Stimulated activated CD4-positive, alpha-beta T cell treated with anti-CD3 and anti-CD28 coated beads, TNF-alpha, amount 100 ng/mL, for 48 hours (primary cell): ENCODE measurements at regions not wholly inside any gene's neighbourhood (a gene's known extent, or its start where the extent isn't known, plus 50 kb on each side); places are given as distances from the start of the nearest gene placed in this dataset.

Experiments
- DNase-seq, 3 donors: peaks; one replicate each; pipeline ENCODE4 v3.0.0-alpha.2; 2020; ENCODE audit warnings: low read depth in 3 of 3

DNA sequence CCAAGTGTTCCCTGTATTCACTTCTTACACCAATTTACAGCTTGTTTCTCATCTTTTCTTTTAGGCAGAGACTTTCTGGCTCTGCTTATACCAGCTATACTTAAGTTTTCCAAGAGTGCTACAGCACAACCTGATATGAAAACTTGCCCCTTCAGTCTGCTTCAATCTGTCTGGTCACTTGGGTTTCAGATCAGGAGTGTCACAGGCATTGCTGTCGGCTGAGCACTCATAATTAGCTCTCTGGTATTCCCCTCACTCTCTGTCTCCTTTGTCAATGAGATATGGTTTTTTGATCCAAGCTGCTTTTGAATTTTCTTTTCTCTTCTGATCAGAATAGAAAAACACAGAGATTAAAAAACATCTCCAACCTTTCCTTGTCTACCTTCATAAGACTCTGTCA is 194.9 kb upstream of the UMPS start:
- DNase-seq = no peak

DNA sequence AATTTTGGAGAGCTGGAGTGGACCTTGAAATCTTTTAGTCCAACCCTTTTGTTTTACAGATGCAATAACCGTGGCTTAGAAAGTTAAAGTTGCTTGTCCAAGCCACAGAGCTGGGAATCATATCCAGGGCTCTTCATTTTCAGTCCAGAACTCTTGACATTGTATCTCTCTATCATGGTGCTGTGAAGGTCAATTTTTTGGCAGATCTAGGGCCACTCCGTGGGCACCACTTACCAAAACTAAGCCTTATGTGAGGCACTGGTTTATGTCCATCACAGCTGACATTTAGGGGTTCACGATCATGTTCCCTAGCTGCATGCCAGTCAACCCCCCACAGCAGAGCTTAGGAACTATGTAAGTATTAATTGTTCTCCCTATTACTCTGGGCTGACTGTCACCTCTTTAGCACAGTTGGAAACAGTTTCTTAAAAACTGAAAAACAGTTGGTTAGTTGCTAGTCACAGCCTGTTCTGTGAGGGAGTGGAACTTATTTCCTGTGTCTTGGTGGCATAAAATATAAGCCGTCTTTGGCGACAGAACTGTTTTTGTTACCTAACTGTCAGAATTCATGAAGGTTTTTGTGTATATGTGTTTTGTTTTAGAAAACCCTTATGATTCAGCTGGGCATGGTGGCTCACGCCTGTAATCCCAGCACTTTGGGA is 189.6 kb upstream of the UMPS start:
- no peak for DNase-seq

DNA sequence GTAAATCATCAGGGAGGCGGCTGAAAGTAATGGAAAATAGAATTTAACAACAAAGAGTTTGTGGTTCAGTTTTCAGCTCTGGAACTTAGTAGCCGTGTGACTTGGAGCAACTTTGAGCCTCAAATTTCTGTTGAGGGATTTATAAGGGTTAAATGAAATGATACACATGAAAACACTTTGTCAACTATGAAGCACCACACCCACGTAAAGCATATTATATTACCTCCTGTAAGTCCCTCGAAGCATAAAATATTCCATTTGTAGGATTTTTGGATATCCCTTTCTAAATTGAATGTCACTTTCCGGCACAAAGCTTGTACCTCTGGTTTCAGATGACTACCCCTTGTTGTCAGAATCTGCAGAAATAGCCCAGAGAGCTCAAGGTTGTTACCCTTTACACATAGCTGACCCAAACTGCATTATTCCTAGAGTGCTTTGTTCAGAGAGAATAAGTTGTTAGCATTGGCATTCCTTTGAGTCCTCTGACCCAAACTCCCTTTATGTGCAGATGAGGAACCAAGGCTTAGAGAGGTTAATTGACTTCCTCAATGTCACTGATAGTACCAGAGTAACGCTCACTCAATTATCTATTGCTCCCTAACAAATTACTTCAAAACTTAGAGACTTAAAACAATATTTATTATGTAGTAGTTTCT is 187.9 kb upstream of the UMPS start:
- no peak for DNase-seq

DNA sequence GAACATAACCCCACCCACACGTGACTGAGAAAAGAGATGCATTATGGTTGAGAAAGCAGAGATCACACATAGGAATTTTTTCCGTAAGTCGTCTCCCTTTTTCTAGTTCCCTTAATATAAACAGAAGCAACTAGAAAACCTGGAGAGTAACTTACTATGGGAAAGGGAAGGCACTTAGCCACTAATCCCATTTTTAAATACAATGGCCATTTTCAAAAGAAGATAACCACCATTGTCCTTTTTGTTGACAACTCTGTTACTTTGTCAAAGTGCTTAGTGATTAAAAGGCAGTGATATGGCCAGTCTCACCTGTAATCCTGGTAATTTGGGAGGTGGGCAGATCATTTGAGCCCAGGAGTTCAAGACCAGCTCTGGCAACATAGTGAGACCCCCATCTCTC is 184.4 kb upstream of the UMPS start:
- DNase-seq = no peak

DNA sequence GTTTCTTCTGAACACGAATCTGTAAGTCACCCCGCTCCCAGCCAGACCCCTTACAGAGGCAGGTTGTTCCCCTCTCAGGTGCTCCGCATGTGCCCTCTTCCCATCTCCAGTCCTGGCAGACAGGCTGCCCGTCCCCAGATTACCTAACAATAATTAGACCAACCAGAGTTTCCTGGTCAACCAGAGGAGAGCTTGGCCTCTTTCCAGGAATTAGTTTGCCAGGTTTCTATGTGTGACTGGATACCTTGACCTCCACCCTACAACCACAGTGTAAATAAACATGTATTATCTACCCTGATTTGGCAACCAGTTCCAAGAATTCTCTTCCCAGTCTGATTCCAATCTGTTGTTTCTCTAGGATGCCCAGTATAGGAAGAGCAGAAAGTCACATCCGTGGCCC is 178.0 kb upstream of the UMPS start:
- DNase-seq = no peak

DNA sequence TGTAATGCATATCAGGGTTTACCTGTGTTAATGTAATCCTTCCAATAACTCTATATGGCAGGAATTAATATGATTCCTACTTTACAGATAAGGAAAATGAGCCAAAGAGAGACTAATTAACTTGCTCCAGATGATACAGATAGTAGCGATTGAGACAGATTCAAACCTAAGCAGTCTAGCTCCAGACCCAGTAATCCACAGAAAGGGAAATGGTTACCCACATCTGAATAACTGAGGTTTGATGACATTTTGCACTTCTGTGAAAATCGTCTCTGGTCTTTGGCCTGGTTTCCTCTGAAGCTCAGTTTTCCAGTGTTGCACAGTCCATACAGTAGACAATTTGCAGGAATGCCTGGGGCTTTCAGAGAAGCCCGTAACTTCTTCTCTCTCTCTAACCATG is 177.1 kb upstream of the UMPS start:
- no peak for DNase-seq

DNA sequence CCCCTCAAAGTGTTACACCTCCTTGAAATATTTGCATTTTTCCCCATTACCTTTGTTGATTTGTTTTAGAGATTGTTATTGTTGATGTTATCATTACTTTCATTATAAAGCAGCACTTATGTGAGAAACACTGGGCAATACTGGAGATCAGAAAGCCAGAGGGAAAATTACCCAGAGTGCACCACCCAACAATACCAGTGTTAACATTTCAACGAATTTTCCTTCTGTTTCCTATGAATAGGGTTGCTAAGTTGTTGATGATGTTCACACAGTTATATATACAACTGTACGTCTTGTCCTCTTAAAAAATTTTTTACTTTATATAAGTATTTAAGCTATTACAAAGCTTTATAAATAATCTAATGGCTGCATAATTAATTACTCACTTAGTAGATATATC is 173.6 kb upstream of the UMPS start:
- DNase-seq = no peak

DNA sequence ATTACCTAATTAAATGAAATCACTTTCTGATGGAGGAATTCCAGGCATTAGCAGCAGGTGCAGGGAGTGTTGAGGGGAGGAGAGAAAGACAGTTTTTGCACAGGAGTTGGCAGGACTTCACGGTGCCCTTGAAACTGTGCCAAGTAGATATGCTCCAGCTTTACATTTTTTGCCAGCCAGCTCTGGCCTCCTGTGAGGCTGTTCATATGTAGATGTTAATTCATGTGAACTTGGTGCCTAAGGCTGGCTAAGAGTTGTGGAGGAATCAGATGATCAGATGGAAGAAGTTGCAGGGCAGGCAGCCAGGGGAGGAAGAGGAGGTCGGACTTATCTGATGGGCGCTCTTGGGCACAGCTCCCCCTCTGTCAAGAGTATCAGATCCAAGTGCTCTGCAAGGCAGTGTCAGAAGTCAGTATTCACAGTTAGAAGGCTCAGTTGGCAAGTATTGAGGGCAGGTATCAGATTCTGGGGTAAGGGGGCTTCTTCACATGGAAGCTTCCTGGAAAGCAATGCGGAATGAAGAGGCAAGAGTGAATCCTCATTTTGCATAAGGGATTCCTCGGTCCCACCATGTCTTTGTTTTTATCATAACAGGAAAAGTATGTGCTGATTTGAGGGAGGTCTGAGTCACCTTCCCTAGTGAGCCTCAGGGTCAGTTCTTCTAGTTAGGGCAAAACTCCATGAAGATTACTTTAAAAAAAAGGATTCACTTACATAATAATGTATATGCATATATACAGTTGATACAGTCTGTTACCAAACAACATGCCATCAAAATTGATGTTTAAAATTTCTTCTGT is 172.6 kb upstream of the UMPS start:
- no peak for DNase-seq

DNA sequence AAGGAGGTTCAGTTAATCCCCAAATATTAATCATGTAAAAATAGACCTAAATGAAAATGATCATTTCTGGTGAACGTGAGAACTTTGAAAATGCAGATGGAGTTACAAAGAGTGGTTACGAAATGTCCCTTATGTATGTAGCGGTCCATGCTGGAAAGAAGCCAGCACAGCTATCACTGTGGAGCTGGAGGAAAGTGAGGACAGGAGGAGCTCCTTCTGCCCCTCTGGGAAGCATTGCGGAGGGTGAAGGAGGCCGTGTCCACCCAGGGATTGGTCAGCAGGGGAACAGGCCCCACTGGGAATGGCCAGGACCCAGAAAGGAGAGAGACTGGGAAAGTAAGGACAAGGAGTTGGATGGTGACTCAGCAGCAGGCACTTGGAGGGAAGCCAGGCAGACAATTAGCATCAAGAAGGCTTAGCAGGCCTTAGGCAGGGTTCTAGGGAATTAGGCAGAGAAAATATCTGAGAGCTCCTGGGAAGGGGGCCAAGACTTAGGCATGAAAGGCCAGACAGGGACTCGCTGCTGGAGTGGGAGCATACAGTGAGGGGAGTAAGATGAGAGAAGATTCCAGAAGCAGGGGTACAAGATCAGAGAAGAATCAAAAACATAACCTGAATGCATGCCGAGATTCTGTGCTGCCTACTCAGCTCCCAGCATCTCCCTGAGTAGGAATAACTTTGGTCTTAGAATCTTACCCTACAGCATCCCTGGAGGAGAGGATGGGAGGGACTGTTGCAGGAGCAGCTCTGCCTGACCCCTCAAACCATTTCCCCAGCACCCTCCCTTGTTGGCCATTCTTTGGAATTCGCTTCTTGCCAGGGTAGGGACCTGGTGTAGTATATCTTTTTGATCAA is 171.0 kb upstream of the UMPS start:
- no peak for DNase-seq

DNA sequence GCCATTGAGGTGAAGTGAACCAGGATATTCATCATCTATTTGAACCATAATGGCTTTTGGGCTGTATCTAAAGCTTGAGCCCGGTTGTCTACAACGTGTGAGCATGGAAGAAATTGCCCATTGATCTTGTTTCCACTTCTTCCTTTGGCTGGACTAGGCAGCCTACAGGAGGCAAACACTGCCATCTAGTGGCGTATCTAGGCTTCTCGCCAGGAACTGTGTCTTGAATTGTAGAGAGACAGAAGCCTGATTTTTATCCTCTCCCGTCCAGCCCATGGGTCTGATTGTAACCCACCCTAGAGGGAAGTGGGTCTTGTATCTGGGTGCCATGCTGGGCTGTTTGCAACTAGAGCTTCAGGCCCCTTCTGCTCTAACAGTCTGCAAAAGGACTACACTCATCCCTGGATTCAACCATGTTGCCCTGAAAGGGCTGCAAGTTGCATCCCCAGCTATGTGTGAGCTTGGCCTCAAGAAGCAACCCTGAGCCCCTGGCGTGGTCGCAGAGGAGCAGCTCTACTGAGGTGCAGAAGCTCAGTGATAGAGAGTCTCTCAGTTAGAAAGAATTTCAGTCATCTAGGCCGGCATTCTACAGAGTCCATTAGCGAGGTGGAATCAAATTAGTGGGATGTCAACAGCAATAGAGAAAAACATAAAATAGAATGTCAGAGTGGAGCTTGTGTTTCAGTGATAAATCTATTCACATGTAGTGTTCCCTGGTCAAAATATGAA is 170.2 kb upstream of the UMPS start:
- peak; percentile 29 to 45 (median 42) for DNase-seq

DNA sequence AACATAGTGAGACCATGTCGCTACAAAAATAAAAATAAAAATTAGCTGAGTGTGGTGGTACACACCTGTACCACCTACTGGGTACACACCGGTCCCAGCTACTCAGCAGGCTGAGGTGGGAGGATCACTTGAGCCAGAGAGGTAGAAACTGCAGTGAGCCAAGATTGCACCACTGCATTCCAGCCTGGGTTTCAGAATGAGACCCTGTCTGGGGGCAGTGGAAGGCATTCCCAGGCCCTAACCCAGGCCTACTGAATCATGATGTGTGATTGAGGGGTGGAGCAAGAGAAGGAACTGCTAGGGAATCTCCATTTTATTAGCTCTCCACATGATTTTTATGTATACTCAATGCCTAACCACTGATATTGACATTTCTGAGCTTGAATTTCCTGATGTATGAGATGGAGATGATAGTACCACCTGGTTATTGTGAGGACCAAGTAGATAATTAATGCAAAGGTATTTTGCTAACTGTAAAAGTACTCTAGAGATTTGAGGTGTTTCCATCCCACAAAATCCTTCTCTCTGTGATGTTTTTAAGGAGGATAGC is 169.5 kb upstream of the UMPS start:
- no peak for DNase-seq

DNA sequence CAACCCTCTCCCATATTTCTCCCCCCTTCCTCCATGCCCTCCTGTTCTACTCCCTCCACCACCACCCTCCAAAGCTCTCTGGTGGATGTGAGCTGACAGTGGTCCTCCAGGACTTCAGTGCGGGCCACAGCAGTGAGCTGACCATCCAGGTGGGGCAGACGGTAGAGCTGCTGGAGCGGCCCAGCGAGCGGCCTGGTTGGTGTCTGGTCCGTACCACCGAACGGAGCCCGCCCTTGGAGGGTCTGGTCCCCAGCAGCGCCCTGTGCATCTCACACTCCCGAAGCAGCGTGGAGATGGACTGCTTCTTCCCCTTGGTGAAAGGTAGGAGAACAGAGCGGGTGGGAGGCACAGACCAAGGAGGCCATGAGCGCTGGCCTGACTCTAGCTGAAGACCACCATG is 167.5 kb upstream of the UMPS start:
- DNase-seq = no peak

DNA sequence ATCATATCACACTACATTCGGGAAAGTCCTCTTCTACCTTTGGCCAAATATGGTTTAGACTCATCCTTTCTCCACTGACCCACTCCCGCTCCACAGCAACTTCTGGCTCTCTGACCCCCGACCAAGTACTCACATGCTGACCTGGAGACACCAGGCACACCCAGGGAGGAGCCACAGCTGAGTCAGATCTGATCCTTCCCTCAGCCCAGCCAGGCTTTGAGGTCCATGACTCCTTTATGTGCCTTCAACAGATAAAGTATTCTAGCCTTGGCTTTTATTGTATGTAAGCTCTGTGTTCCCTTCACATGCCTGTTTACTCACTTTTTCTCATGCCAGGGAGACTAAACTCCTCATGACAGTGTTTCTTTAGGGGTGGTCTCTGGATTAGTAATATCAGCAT is 166.9 kb upstream of the UMPS start:
- no peak for DNase-seq

DNA sequence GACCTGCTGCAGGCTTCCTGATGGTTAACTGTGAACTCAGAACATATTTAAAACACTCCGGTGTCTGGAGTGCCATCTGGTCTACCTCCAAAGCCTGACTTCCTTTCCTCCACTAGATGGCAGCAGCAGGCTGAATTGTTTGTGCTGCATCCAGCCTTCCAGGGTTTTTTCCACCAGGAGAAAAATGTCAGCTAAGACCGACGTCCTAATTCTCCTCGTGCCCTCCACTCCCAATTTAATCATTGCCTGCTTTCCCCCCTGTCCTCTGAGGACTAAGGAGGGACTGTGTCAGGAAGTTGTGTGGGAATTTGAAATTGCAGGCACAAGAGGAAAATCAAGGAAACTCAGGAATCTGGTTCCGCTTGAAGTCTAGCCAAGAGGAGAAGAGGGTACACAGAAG is 165.2 kb upstream of the UMPS start:
- peak in 2 of 3 donors; percentile 27 to 40 for DNase-seq

DNA sequence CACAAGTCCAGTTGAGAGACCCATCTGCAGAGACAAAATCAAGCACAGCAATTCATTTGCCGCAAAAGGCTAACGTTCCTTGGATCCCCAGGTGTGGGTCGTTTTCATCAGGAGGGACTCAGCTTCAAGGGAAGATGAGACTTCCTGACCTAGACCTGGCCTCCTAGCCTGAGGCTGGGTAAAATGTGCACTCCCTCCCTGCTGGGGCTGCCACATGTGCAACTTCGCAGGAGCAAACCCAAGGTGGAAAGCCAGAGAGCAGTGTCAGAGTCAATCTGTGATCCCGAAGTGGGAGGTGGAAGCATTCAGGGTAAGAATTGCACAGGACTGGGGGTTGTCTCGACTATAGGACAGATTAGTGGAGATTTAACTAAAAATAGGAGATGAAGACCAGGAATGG is 164.7 kb upstream of the UMPS start:
- no peak for DNase-seq

DNA sequence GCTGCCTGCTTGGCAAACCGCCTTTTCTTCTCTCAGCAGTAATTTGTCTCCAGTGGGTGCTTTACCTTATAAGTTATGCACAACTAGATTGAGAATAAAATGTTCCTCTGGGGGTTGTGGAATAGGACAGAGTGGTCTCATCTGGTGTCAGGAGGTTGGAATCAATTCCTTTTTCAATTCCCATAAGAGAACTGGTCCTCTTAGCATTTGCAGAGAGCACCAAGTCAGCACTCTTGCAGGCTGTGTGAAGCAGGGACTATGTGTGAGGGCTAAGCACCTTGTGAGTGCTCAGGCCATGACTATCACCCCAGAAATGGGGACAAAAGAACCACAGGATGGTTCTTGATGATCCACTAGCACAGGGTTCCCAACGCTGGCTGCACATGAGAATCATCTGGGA is 163.6 kb upstream of the UMPS start:
- DNase-seq = no peak

DNA sequence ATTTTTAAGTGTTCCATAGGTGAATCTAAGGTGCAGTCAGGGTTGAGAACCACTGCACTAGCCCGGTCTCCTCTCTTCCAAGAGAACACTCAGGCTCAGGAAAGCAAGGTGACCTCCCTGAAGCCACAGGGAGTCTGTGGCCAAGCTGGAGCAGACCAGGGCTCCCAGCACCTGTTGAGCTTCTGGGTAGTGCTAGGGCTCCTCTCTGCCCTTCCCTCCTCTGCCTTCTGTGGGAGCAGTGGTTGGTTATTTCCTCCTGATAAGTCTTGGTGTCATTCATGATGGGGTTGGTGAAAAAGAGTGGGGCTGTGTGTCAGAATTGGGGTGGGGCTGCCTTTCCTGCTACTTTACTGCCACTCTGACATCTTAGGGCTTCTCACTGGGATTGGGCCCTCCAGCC is 163.1 kb upstream of the UMPS start:
- DNase-seq = no peak

DNA sequence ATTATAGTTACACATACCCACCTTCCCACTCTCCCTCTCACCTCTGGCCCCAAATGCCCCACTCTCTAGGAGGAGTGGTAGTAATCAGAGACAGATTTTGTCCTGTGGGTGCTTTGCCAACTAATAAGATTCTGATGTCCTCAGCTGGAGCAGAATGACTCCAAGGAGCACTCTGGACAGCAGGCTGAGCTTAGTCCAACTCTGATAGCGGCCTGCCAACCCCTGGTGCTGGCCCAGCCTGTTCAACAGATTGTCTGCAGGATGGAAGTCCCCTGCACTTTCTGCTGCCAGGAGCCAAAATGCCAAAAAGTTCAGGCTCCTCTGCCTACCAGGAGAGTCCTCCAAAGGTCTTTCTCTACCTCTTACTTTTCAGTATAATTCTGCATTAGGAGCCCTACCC is 160.5 kb upstream of the UMPS start:
- DNase-seq = no peak

DNA sequence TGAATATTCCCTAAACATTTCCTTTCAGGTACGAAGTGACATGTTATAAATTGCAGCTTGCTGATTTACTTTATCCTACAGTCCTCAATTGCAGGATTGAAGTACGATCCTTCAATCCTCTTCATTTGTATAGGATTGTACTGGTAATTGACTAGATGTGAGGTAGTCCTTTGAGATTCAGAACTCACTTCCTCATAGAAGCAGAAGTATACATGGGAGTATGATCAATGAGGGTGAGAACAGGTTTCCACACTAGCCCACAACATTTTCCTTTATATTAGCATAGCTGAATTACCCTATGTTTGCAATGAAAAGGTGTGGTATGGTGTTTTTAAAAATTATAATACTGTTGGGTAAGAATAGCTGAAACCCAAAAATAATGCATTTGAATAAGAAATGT is 160.0 kb upstream of the UMPS start:
- no peak for DNase-seq

DNA sequence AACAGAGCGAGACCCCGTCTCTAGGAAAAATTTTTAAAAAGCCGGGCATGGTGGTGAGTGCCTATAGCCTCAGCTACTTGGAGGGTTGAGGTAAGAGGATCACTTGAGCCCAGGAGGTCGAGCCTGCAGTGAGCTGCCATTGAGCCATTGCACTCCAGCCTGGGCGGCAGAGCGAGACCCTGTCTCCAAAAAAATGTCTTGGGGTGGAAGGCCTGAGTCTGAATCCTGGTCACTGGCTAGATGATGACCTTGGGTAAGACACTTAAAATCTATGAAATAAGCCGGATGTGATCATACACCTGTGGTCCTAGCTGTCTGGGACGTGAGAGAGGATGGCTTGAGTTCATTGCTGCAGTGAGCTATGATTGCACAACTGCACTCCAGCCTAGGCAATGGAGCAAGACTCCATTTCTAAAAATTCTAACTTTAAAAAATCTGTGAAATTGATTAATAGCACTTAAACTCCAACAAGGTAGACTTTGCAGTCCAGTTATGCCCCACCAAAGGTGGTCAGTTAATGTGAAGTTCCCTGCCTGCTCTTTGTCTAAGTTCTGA is 157.3 kb upstream of the UMPS start:
- no peak for DNase-seq

DNA sequence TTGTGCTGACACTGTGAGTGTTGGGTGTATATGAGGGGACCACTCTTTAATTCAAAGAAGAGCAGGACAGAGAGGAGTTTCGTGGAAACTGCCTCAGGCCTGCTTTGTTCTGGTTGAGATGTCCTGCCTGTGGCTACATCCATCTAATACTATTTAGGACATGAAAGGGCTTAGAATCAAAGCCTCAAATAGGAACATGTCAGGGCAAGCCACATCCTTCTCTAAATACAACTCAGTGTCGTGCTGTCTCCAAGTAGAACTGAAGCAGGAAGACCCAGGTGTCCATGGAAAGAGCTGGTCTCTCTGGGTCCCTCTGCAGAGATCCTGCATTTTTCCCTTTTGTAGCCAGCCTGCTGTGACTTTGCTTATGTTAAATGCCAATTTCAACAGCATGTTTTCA is 156.2 kb upstream of the UMPS start:
- no peak for DNase-seq
